Testis (tissue), 2 donors: ENCODE measurements at regions not wholly inside any gene's neighbourhood (a gene's known extent, or its start where the extent isn't known, plus 50 kb on each side); places are given as distances from the start of the nearest gene placed in this dataset.

Source experiments
- CTCF ChIP-seq, 3 experiments: fragments of 450-650 bp in 2 of 3; fragments of 200-600 bp in 1 of 3; sonication (generic) in 1 of 3; IDR thresholded peaks; one replicate each; pipeline ENCODE4 v1.5.1; 2016 to 2019; ENCODE audit warnings: antibody characterized with exemption in 3 of 3, mild to moderate bottlenecking in 2 of 3, moderate library complexity in 1 of 3
- POLR2A ChIP-seq: fragments of 450-650 bp; IDR thresholded peaks from one replicate; pipeline ENCODE4 v1.6.1; 2017; ENCODE audit warnings: antibody characterized with exemption, mild to moderate bottlenecking, moderate library complexity

GRCh38 chr5:169471021-169471420 lies 112.6 kb upstream of the SPDL1 start:
- TF ChIP-seq CTCF (IDR thresholded peaks at IDR 0.05) (no peak), POLR2A (no peak)
